ENCODE measurements at regions not wholly inside any gene's neighbourhood (a gene's known extent, or its start where the extent isn't known, plus 50 kb on each side); places are given as distances from the start of the nearest gene placed in this dataset.

GRCh38 chr4:121239951-121240350 is 75.8 kb upstream of the TNIP3 start:
- Histone ChIP-seq H3K27ac (no peak overlapping the region), H3K36me3 (no peaks in the 10 kb centered on the region), H3K4me1 (no peaks in the 10 kb centered on the region), H3K27me3 (no peaks in the 10 kb centered on the region), H3K9me3 (replicated peaks) (no peaks in the 10 kb centered on the region), H3K4me3 (no peak overlapping the region)
- DNase-seq: no peak

- no peaks in the 10 kb centered on the region for H3K36me3 ChIP-seq
- H3K4me3 ChIP-seq: no peak overlapping the region
These were observed 74.3 kb upstream of the TNIP3 start for GRCh38 chr4:121238461-121238860.

GRCh38 chr4:121237069-121237399 is 72.9 kb upstream of the TNIP3 start:
- Histone ChIP-seq H3K4me3 (no peak overlapping the region), H3K27ac (no peak overlapping the region), H3K36me3 (no peaks in the 10 kb centered on the region), H3K27me3 (no peaks in the 10 kb centered on the region), H3K4me1 (no peaks in the 10 kb centered on the region), H3K9me3 (replicated peaks) (no peaks in the 10 kb centered on the region)
- no peak for DNase-seq

More at GRCh38 chr4:121238461-121238860, 74.3 kb upstream of the TNIP3 start:
- Histone ChIP-seq H3K9me3 (replicated peaks) (no peaks in the 10 kb centered on the region), H3K27ac (no peak overlapping the region), H3K27me3 (no peaks in the 10 kb centered on the region), H3K4me1 (no peaks in the 10 kb centered on the region)
- DNase-seq: no peak

GRCh38 chr4:121236353-121237068 is 72.4 kb upstream of the TNIP3 start:
- H3K27ac ChIP-seq: no peak overlapping the region
- no peak for DNase-seq
- H3K4me3 ChIP-seq: no peak overlapping the region
- no peaks in the 10 kb centered on the region for H3K4me1 ChIP-seq
- H3K36me3 ChIP-seq: no peaks in the 10 kb centered on the region
- H3K27me3 ChIP-seq: no peaks in the 10 kb centered on the region
- H3K9me3 ChIP-seq (replicated peaks): no peaks in the 10 kb centered on the region

- H3K27me3 ChIP-seq: no peaks in the 10 kb centered on the region
- no peak overlapping the region for H3K4me3 ChIP-seq
- no peak overlapping the region for H3K27ac ChIP-seq
- H3K36me3 ChIP-seq: no peaks in the 10 kb centered on the region
- DNase-seq: no peak
- no peaks in the 10 kb centered on the region for H3K9me3 ChIP-seq (replicated peaks)
- no peaks in the 10 kb centered on the region for H3K4me1 ChIP-seq
These were observed 69.9 kb upstream of the TNIP3 start for GRCh38 chr4:121233982-121234381.

- no peak overlapping the region for H3K4me3 ChIP-seq
- no peak for DNase-seq
- no peaks in the 10 kb centered on the region; the same call in 1 of the 2 replicates for H3K9me3 ChIP-seq (replicated peaks)
- H3K4me1 ChIP-seq: no peaks in the 10 kb centered on the region
- no peak overlapping the region for H3K27ac ChIP-seq
- H3K27me3 ChIP-seq: no peaks in the 10 kb centered on the region
- no peaks in the 10 kb centered on the region for H3K36me3 ChIP-seq
These were observed 65.9 kb upstream of the TNIP3 start for GRCh38 chr4:121229993-121230392.

- Histone ChIP-seq H3K4me1 (no peaks in the 10 kb centered on the region), H3K9me3 (replicated peaks) (no peaks in the 10 kb centered on the region; the same call in 1 of the 2 replicates), H3K36me3 (no peaks in the 10 kb centered on the region), H3K27ac (no peak overlapping the region), H3K4me3 (no peak overlapping the region), H3K27me3 (no peaks in the 10 kb centered on the region)
- no peak for DNase-seq
These were observed 64.7 kb upstream of the TNIP3 start for GRCh38 chr4:121228848-121229247.

- Histone ChIP-seq H3K4me3 (no peak overlapping the region), H3K4me1 (no peaks in the 10 kb centered on the region), H3K27ac (no peak overlapping the region), H3K27me3 (no peaks in the 10 kb centered on the region), H3K36me3 (no peaks in the 10 kb centered on the region), H3K9me3 (replicated peaks) (no peaks in the 10 kb centered on the region; the same call in 1 of the 2 replicates)
- no peak for DNase-seq
These were observed 63.2 kb upstream of the TNIP3 start for GRCh38 chr4:121227341-121227792.

GRCh38 chr4:121226362-121226761 is 62.2 kb upstream of the TNIP3 start:
- no peaks in the 10 kb centered on the region for H3K36me3 ChIP-seq
- H3K4me1 ChIP-seq: no peaks in the 10 kb centered on the region
- DNase-seq: no peak
- H3K27me3 ChIP-seq: no peaks in the 10 kb centered on the region
- H3K27ac ChIP-seq: no peak overlapping the region
- H3K9me3 ChIP-seq (replicated peaks): no peaks in the 10 kb centered on the region; the same call in 1 of the 2 replicates
- H3K4me3 ChIP-seq: no peak overlapping the region

GRCh38 chr4:121221608-121222007 is 57.5 kb upstream of the TNIP3 start:
- Histone ChIP-seq H3K4me1 (peaks cover 15% of the 10 kb centered on the region), H3K36me3 (no peaks in the 10 kb centered on the region), H3K9me3 (replicated peaks) (no peaks in the 10 kb centered on the region), H3K27ac (no peak overlapping the region), H3K4me3 (no peak overlapping the region), H3K27me3 (no peaks in the 10 kb centered on the region)
- no peak for DNase-seq

- no peak for DNase-seq
- H3K4me1 ChIP-seq: peaks cover 16% of the 10 kb centered on the region
- no peak overlapping the region for H3K27ac ChIP-seq
- H3K27me3 ChIP-seq: no peaks in the 10 kb centered on the region
- H3K4me3 ChIP-seq: no peak overlapping the region
- no peaks in the 10 kb centered on the region for H3K36me3 ChIP-seq
- no peaks in the 10 kb centered on the region for H3K9me3 ChIP-seq (replicated peaks)
These were observed 57.1 kb upstream of the TNIP3 start for GRCh38 chr4:121221201-121221600.

- H3K27me3 ChIP-seq: no peaks in the 10 kb centered on the region
- DNase-seq: no peak
- H3K36me3 ChIP-seq: no peaks in the 10 kb centered on the region
- no peaks in the 10 kb centered on the region for H3K9me3 ChIP-seq (replicated peaks)
- H3K4me1 ChIP-seq: peaks cover 16% of the 10 kb centered on the region
- H3K4me3 ChIP-seq: no peak overlapping the region
- H3K27ac ChIP-seq: no peak overlapping the region
These were observed 56.6 kb upstream of the TNIP3 start for GRCh38 chr4:121220698-121221097.

GRCh38 chr4:121219227-121219626 is 55.1 kb upstream of the TNIP3 start:
- no peak overlapping the region for H3K27ac ChIP-seq
- H3K4me1 ChIP-seq: peaks cover 16% of the 10 kb centered on the region
- no peaks in the 10 kb centered on the region for H3K27me3 ChIP-seq
- DNase-seq: peak in 1 of 2 experiments; percentile 31
- H3K4me3 ChIP-seq: no peak overlapping the region
- no peaks in the 10 kb centered on the region for H3K36me3 ChIP-seq
- no peaks in the 10 kb centered on the region for H3K9me3 ChIP-seq (replicated peaks)

- peak; percentile 11 to 34 for DNase-seq
- Histone ChIP-seq H3K27me3 (no peaks in the 10 kb centered on the region), H3K4me3 (no peak overlapping the region), H3K4me1 (peaks cover 16% of the 10 kb centered on the region), H3K27ac (peak overlapping the region; percentile 3; the same call in 1 of the 2 replicates), H3K36me3 (no peaks in the 10 kb centered on the region), H3K9me3 (replicated peaks) (no peaks in the 10 kb centered on the region)
These were observed 53.2 kb upstream of the TNIP3 start for GRCh38 chr4:121217351-121217750.

GRCh38 chr4:121216461-121216860 is 52.3 kb upstream of the TNIP3 start:
- Histone ChIP-seq H3K4me1 (peaks cover 16% of the 10 kb centered on the region), H3K27me3 (no peaks in the 10 kb centered on the region), H3K4me3 (no peak overlapping the region), H3K27ac (no peak overlapping the region), H3K36me3 (no peaks in the 10 kb centered on the region), H3K9me3 (replicated peaks) (no peaks in the 10 kb centered on the region)
- no peak for DNase-seq

- H3K4me3 ChIP-seq: no peak overlapping the region
- no peaks in the 10 kb centered on the region for H3K36me3 ChIP-seq
- H3K27me3 ChIP-seq: no peaks in the 10 kb centered on the region
- H3K27ac ChIP-seq: no peak overlapping the region
- H3K4me1 ChIP-seq: peaks cover 16% of the 10 kb centered on the region
- no peaks in the 10 kb centered on the region for H3K9me3 ChIP-seq (replicated peaks)
- DNase-seq: no peak
These were observed 49.8 kb upstream of the TNIP3 start for GRCh38 chr4:121213940-121214339.
